Endothelial cell of umbilical vein (primary cell): ENCODE measurements at regions not wholly inside any gene's neighbourhood (a gene's known extent, or its start where the extent isn't known, plus 50 kb on each side); places are given as distances from the start of the nearest gene placed in this dataset.

Source experiments
- CTCF ChIP-seq, 2 donors: IDR thresholded peaks; 1 replicate in 1 of 2; 2 replicates in 1 of 2; pipeline ENCODE4 v1.5.1; 2011; ENCODE audit warnings: low read length in 2 of 2, mild to moderate bottlenecking in 2 of 2, moderate library complexity in 2 of 2, control low read depth in 1 of 2, inconsistent platforms in 1 of 2, low read depth in 1 of 2; ENCODE audit not compliant: insufficient read depth in 1 of 2; ENCODE audit errors: extremely low read depth in 1 of 2
- EZH2 ChIP-seq: IDR thresholded peaks from 2 replicates; pipeline ENCODE4 v1.6.1; 2012; ENCODE audit warnings: borderline replicate concordance, low read depth, mild to moderate bottlenecking, moderate library complexity, low read length, inconsistent platforms; ENCODE audit not compliant: severe bottlenecking
- FOS ChIP-seq: IDR thresholded peaks from 2 replicates; pipeline ENCODE4 v1.6.1; 2011; ENCODE audit warnings: mild to moderate bottlenecking, low read length, moderate library complexity, borderline replicate concordance; ENCODE audit not compliant: insufficient read depth
- MYC ChIP-seq: IDR thresholded peaks from one replicate; pipeline ENCODE4 v1.6.1; 2011; ENCODE audit warnings: mild to moderate bottlenecking, low read depth, low read length
- POLR2A ChIP-seq: IDR thresholded peaks from 2 replicates; pipeline ENCODE4 v1.6.1; 2012; ENCODE audit warnings: low read depth, mild to moderate bottlenecking, control low read depth, low read length
- POLR2AphosphoS5 ChIP-seq: IDR thresholded peaks from 2 replicates; pipeline ENCODE4 v1.6.1; 2012; ENCODE audit warnings: low read depth, mild to moderate bottlenecking, control low read depth, low read length, moderate library complexity; ENCODE audit not compliant: insufficient read depth

DNA sequence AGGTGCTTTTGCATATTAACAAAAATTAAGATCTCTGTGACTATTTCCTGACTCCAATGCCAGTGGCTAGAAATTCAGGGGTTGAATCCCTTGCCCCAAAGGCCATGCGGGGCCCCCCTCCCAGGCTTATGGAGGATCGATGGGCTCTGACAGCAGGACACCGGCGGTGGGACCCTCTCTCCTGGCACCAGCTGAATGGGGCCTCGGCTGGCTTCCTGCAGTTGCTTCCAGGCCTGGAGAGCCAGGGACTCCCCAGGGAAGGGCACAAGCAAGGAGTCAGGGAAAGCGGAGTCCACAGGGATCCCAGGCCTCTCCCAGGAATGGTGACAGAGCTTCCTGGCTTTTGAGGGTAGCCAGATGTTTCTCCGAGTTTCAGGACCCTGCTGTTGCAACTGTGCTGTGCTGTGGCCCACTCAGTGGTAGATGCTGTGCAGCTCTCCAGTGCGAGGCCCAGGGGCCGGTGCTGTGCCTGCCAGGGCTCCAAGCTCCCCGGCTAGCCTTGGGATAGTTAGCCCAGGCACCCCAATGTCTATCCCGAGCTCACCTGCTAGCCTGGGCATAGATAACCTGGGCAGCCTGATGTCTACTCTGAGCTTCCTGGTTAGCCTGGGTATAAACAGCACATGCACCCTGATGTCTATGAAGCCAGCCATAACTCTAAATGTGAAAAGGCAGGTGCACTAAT lies 372.6 kb downstream of the SHANK2 start:
- no peak for TF ChIP-seq CTCF (IDR thresholded peaks at IDR 0.05; ENCODE audit: extremely low read depth in 1 of 2, insufficient read depth in 1 of 2, low read depth in 1 of 2, low read length in 2 of 2)
- no peak for TF ChIP-seq FOS
- no peak for TF ChIP-seq POLR2AphosphoS5
- TF ChIP-seq EZH2, result no peak
- no peak for TF ChIP-seq MYC
- TF ChIP-seq POLR2A, result no peak
